Sigmoid colon (tissue), 6 donors: ENCODE measurements at regions not wholly inside any gene's neighbourhood (a gene's known extent, or its start where the extent isn't known, plus 50 kb on each side); places are given as distances from the start of the nearest gene placed in this dataset.

Experiments
- DNase-seq: peaks from one replicate; pipeline ENCODE4 v3.0.0-alpha.2; 2019
- H3K27ac ChIP-seq, 4 donors: fragments of 200-600 bp; sonication (generic); one replicate each; pipeline ENCODE4 v1.5.1; 2016 to 2019; ENCODE audit warnings: mild to moderate bottlenecking in 1 of 4
- H3K27me3 ChIP-seq, 3 donors: fragments of 200-600 bp; sonication (generic); one replicate each; pipeline ENCODE4 v1.5.1; 2019; ENCODE audit warnings: mild to moderate bottlenecking in 1 of 3
- H3K36me3 ChIP-seq, 4 donors: fragments of 200-600 bp; sonication (generic); one replicate each; pipeline ENCODE4 v1.5.1; 2016 to 2019
- H3K4me1 ChIP-seq, 4 donors: fragments of 200-600 bp; sonication (generic); one replicate each; pipeline ENCODE4 v1.5.1; 2017 to 2019
- H3K4me3 ChIP-seq, 4 donors: fragments of 200-600 bp; sonication (generic); one replicate each; pipeline ENCODE4 v1.5.1; 2017 to 2019; ENCODE audit warnings: mild to moderate bottlenecking in 2 of 4, moderate library complexity in 1 of 4
- H3K9me3 ChIP-seq, 4 donors: fragments of 200-600 bp in 3 of 4; sonication (generic) in 3 of 4; one replicate each; pipeline versions ENCODE4 v1.5.1 to v1.6.1; 2013 to 2019
- CTCF ChIP-seq, 4 experiments: fragments of 450-650 bp in 3 of 4; fragments of 200-600 bp in 1 of 4; IDR thresholded peaks; one replicate each; pipeline ENCODE4 v1.5.1; 2016 to 2019; ENCODE audit warnings: antibody characterized with exemption in 4 of 4, mild to moderate bottlenecking in 3 of 4, moderate library complexity in 2 of 4
- EP300 ChIP-seq, 4 donors: sonication (generic); formaldehyde crosslinking; IDR thresholded peaks; one replicate each; pipeline ENCODE4 v1.6.1; 2017; ENCODE audit warnings: antibody characterized with exemption in 4 of 4
- POLR2A ChIP-seq, 2 donors: fragments of 450-650 bp; IDR thresholded peaks; one replicate each; pipeline ENCODE4 v1.6.1; 2016; ENCODE audit warnings: antibody characterized with exemption in 2 of 2, mild to moderate bottlenecking in 2 of 2, moderate library complexity in 2 of 2
- POLR2AphosphoS5 ChIP-seq, 4 donors: sonication (generic); formaldehyde crosslinking; IDR thresholded peaks; one replicate each; pipeline ENCODE4 v1.6.1; 2017; ENCODE audit warnings: antibody characterized with exemption in 4 of 4
- WGBS, 2 donors: extraction: QIAGEN DNeasy Blood & Tissue Kit; methylation state at CpG; one replicate each; pipeline ENCODE4 v1.1.7; 2013; 5-methylcytosine and 5-hydroxymethylcytosine counted together
- intact Hi-C: fragments of 100-400 bp; cut with DNase I; formaldehyde crosslinking; loops from one replicate; pipeline ENCODE4 v1.15.1; 2023
- donor health status: healthy with polysubstance abuse.
- donor health status: healthy.

- H3K27me3 ChIP-seq, result no peaks in the 10 kb centered on the region
- no peaks in the 10 kb centered on the region for H3K4me1 ChIP-seq
- WGBS, 2 donors, result 87 to 91% methylated on average over 3 of the region's 3 CpGs
- no peaks in the 10 kb centered on the region for H3K9me3 ChIP-seq
- H3K36me3 ChIP-seq, result no peaks in the 10 kb centered on the region
- no peak overlapping the region for H3K4me3 ChIP-seq
- H3K27ac ChIP-seq, result no peak overlapping the region
- DNase-seq, result no peak
- no peak for TF ChIP-seq CTCF (IDR thresholded peaks at IDR 0.05)
- TF ChIP-seq POLR2AphosphoS5 (IDR thresholded peaks at IDR 0.05), result no peak
- no peak for TF ChIP-seq EP300 (IDR thresholded peaks at IDR 0.05)
- no peak for TF ChIP-seq POLR2A (IDR thresholded peaks at IDR 0.05)
- intact Hi-C loops, result no loop called here
Observed at GRCh38 chr2:60377825-60378224, 175.6 kb downstream of the BCL11A start.

DNA sequence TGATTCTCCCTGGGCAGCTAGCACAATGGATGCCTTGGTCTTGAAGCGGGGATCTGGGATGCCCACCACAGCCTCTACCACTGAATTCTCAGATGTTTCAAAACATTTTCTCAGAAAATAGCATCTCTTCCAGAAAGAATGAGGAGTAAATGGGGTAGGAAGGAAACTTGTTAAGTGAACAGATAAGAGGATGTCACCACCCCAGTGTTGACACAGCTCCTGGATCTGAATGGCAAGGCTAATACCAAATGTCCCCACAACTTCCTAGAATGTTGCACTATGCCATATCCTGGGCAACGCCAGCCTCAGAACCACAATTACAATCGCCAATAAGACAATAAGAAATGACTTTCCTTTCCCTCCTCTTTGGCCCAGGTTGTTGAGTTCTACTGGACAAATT lies 177.2 kb downstream of the BCL11A start:
- WGBS, 2 donors, result 88 to 89% methylated on average over 3 of the region's 3 CpGs
- no peak overlapping the region for H3K27ac ChIP-seq
- no peak for TF ChIP-seq EP300 (IDR thresholded peaks at IDR 0.05)
- no peak for TF ChIP-seq POLR2A (IDR thresholded peaks at IDR 0.05)
- no peak for TF ChIP-seq POLR2AphosphoS5 (IDR thresholded peaks at IDR 0.05)
- TF ChIP-seq CTCF (IDR thresholded peaks at IDR 0.05), result no peak

DNA sequence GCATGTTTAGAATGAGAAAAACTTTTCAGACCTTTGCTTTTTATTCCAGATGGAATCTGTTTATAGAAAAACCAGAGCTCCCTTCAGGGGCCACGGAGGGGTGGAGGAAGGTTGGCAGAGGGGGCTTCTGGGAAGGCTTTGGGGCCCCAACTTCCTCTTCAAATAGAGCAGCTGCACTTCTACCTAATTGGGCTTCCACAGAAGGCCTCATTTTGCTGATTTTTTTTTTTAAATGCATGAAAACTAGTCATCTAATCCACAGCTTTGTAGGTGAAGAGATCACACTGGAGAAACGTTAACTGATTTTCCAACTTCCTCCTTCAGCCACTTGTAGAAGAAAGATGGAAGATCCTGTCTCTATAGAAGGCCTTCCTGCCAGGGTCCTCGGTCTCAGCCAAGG lies 181.8 kb downstream of the BCL11A start:
- H3K36me3 ChIP-seq, result no peaks in the 10 kb centered on the region
- no peak overlapping the region for H3K4me3 ChIP-seq
- no peaks in the 10 kb centered on the region for H3K4me1 ChIP-seq
- H3K27ac ChIP-seq, result no peak overlapping the region
- no peaks in the 10 kb centered on the region for H3K9me3 ChIP-seq
- TF ChIP-seq POLR2A (IDR thresholded peaks at IDR 0.05), result no peak
- TF ChIP-seq EP300 (IDR thresholded peaks at IDR 0.05), result no peak
- no peak for TF ChIP-seq CTCF (IDR thresholded peaks at IDR 0.05)
- TF ChIP-seq POLR2AphosphoS5 (IDR thresholded peaks at IDR 0.05), result no peak
- no peak for DNase-seq
- no peaks in the 10 kb centered on the region for H3K27me3 ChIP-seq
- WGBS, 2 donors, result 48 to 90% methylated on average over 3 of the region's 3 CpGs
- intact Hi-C loops, result no loop called here

More for the DNA sequence above, 177.2 kb downstream of the BCL11A start:
- intact Hi-C loops, result no loop called here
- Histone ChIP-seq H3K36me3 (no peaks in the 10 kb centered on the region), H3K9me3 (no peaks in the 10 kb centered on the region), H3K4me3 (no peak overlapping the region), H3K27me3 (no peaks in the 10 kb centered on the region), H3K4me1 (no peaks in the 10 kb centered on the region)
- DNase-seq, result no peak

GRCh38 chr2:60371219-60371618 lies 182.2 kb downstream of the BCL11A start:
- H3K27me3 ChIP-seq, result no peaks in the 10 kb centered on the region
- no peaks in the 10 kb centered on the region for H3K36me3 ChIP-seq
- TF ChIP-seq CTCF (IDR thresholded peaks at IDR 0.05), result no peak
- no peak for TF ChIP-seq POLR2AphosphoS5 (IDR thresholded peaks at IDR 0.05)
- TF ChIP-seq EP300 (IDR thresholded peaks at IDR 0.05), result no peak
- no peak for TF ChIP-seq POLR2A (IDR thresholded peaks at IDR 0.05)
- H3K9me3 ChIP-seq, result no peaks in the 10 kb centered on the region
- intact Hi-C loops, result no loop called here
- H3K27ac ChIP-seq, result no peak overlapping the region
- H3K4me1 ChIP-seq, result no peaks in the 10 kb centered on the region
- no peak for DNase-seq
- 91 to 92% methylated on average over 9 of the region's 9 CpGs for whole genome bisulfite sequencing, 2 donors
- no peak overlapping the region for H3K4me3 ChIP-seq

- TF ChIP-seq CTCF (IDR thresholded peaks at IDR 0.05) (no peak), EP300 (IDR thresholded peaks at IDR 0.05) (no peak), POLR2A (IDR thresholded peaks at IDR 0.05) (no peak), POLR2AphosphoS5 (IDR thresholded peaks at IDR 0.05) (no peak)
- 65 to 93% methylated on average over 4 of the region's 4 CpGs for WGBS, 2 donors
- no peak for DNase-seq
- H3K4me1 ChIP-seq, result no peaks in the 10 kb centered on the region
- no peak overlapping the region for H3K4me3 ChIP-seq
- intact Hi-C loops, result no loop called here
- H3K36me3 ChIP-seq, result no peaks in the 10 kb centered on the region
- no peaks in the 10 kb centered on the region for H3K27me3 ChIP-seq
- H3K27ac ChIP-seq, result no peak overlapping the region
- H3K9me3 ChIP-seq, result no peaks in the 10 kb centered on the region
Observed at GRCh38 chr2:60370814-60371213, 182.6 kb downstream of the BCL11A start.
